Spinal cord (tissue), 9 donors: ENCODE measurements at regions not wholly inside any gene's neighbourhood (a gene's known extent, or its start where the extent isn't known, plus 50 kb on each side); places are given as distances from the start of the nearest gene placed in this dataset.

Experiments used
- DNase-seq, 6 donors: peaks; one replicate each; pipeline versions ENCODE4 v3.0.0 to v3.0.0-alpha.2; 2013 to 2015; ENCODE audit warnings: low spot score in 6 of 6, low read depth in 4 of 6
- H3K27ac ChIP-seq: one replicate; pipeline ENCODE4 v1.5.1; 2013; ENCODE audit warnings: low read depth, low read length, control low read depth
- H3K27me3 ChIP-seq: one replicate; pipeline ENCODE4 v1.6.1; 2013; ENCODE audit warnings: low read length; ENCODE audit not compliant: control insufficient read depth, insufficient read depth
- H3K36me3 ChIP-seq: one replicate; pipeline ENCODE4 v1.6.1; 2013; ENCODE audit warnings: low read length; ENCODE audit not compliant: control insufficient read depth, insufficient read depth
- H3K4me1 ChIP-seq: one replicate; pipeline ENCODE4 v1.6.1; 2013; ENCODE audit warnings: low read length; ENCODE audit not compliant: control insufficient read depth, insufficient read depth
- H3K4me3 ChIP-seq: one replicate; pipeline ENCODE4 v1.5.1; 2013; ENCODE audit warnings: low read depth, low read length, control low read depth
- H3K9me3 ChIP-seq: one replicate; pipeline ENCODE4 v1.6.1; 2013; ENCODE audit warnings: low read length; ENCODE audit not compliant: control insufficient read depth, insufficient read depth
- WGBS: methylation state at CpG from one replicate; pipeline ENCODE4 v1.1.5; 2013; ENCODE audit warnings: missing lambda C conversion rate; ENCODE audit not compliant: insufficient coverage; 5-methylcytosine and 5-hydroxymethylcytosine counted together
- donor health status: healthy.

DNA sequence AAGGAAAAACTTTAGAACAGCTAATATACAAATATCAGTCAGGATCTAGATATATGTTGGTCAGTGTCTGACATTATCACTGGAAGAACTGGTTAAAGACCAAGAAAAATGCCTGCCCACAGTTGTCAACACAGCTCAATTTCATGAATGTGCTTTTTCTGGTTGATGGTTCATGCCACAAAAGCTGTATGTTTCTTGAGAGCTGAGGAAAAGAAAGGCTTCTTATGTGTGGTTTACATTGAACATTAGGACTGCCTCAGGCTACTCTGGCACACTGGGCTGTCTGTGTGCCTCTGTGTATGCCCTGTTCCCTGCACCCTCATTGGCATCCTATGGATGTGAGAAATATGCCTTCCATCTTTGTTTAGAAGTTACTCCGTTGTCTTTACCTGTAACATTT is 218.8 kb upstream of the RGS6 start:
- no peak overlapping the region for H3K27ac ChIP-seq

DNA sequence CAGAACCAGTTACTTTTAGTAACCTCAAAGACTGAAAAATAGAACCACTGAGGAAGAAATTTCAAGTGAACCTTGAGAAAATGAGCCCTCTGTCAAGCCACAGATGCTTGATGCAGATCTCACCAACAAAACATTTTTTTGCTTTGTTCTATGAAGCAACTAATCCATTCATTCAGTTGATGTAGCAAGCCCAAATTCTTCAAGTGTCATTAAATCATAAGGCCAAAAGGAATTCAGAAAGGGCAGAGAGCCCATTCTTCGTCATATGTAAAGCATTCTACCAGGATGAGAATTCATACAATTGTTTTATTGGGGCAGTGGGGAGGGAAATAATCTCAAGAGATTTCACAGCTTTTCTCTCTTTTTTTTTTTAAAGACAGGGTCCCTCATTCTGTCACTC is 218.0 kb upstream of the RGS6 start:
- no peaks in the 10 kb centered on the region for H3K9me3 ChIP-seq
- peaks cover 4% of the 10 kb centered on the region for H3K36me3 ChIP-seq
- no peak overlapping the region for H3K27ac ChIP-seq
- peaks cover 3% of the 10 kb centered on the region for H3K4me1 ChIP-seq
- WGBS: no CpG with 5 or more reads among the region's 1 CpG
- no peak overlapping the region for H3K4me3 ChIP-seq
- no peak for DNase-seq
- H3K27me3 ChIP-seq: no peaks in the 10 kb centered on the region

More for the DNA sequence above, 218.8 kb upstream of the RGS6 start:
- DNase-seq: peak in 1 of 6 donors; percentile 49
- no CpG with 5 or more reads among the region's 1 CpG for WGBS
- H3K9me3 ChIP-seq: no peaks in the 10 kb centered on the region
- peaks cover 5% of the 10 kb centered on the region for H3K36me3 ChIP-seq
- no peak overlapping the region for H3K4me3 ChIP-seq
- peaks cover 3% of the 10 kb centered on the region for H3K4me1 ChIP-seq
- H3K27me3 ChIP-seq: no peaks in the 10 kb centered on the region

- Histone ChIP-seq H3K9me3 (no peaks in the 10 kb centered on the region), H3K4me3 (no peak overlapping the region), H3K27ac (no peak overlapping the region), H3K4me1 (peaks cover 3% of the 10 kb centered on the region), H3K27me3 (no peaks in the 10 kb centered on the region), H3K36me3 (no peaks in the 10 kb centered on the region)
- WGBS: 84% methylated on average over 4 of the region's 6 CpGs
- peak in 1 of 6 donors; percentile 13 for DNase-seq
Observed at GRCh38 chr14:71716041-71716772, 216.0 kb upstream of the RGS6 start.

DNA sequence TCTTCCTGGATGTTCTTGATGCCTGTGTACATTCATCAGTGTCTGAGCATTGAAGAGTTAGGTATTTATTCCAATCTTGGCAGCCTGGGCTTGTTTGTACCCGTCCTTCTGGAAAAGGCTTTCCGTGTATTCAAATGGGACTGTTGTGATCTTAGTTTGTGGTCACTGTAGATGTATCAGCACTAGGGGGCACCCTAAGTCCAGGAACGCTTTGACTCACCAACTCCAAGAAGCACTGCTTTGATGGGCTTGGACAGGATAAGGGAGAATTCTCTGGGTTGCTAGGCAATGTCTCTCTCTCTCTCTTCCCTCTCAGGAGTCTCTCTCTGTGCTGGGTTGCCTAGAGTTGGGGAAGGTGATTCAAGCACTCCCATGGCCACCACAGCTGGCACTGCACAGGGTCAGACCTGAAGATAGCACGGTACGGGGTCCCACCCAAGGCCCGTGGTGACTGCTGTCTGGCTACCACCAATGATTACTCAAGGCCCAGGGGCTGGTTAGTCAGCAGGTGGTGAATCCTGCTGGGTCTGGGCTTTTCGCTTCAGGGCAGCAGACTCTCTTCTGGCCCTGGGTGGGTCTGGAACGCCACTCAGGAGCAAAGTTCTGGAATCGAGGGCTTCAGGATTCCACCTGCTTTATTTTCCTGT is 211.1 kb upstream of the RGS6 start:
- WGBS: 77% methylated on average over 7 of the region's 9 CpGs
- H3K9me3 ChIP-seq: no peaks in the 10 kb centered on the region
- no peak overlapping the region for H3K27ac ChIP-seq
- H3K27me3 ChIP-seq: no peaks in the 10 kb centered on the region
- H3K36me3 ChIP-seq: peaks cover 11% of the 10 kb centered on the region
- peaks cover 5% of the 10 kb centered on the region for H3K4me1 ChIP-seq
- H3K4me3 ChIP-seq: no peak overlapping the region
- peak in 1 of 6 donors; percentile 62 for DNase-seq

- H3K27ac ChIP-seq: no peak overlapping the region
Observed at GRCh38 chr14:71721791-71722190, 210.4 kb upstream of the RGS6 start.

DNA sequence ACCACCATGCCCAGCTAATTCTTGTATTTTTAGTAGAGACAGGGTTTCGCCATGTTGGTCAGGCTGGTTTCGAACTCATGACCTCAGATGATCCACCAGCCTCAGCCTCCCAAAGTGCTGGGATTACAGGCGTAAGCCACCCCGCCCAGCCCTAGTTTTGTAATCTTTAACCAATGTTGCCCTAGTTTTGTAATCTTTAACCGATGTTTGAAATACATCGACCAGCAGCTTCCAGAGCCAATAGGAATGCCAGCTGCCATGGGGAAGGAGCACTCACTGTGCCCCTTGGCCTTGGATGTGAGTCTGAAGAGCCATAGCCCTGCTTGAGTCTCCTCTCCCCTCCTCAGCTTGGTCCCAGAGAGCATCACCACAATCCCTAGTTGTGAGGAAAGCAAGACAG is 209.3 kb upstream of the RGS6 start:
- no peak overlapping the region for H3K27ac ChIP-seq
- DNase-seq: no peak
- no peaks in the 10 kb centered on the region for H3K9me3 ChIP-seq
- no peak overlapping the region for H3K4me3 ChIP-seq
- peaks cover 11% of the 10 kb centered on the region for H3K36me3 ChIP-seq
- no peaks in the 10 kb centered on the region for H3K27me3 ChIP-seq
- peaks cover 8% of the 10 kb centered on the region for H3K4me1 ChIP-seq
- WGBS: 97% methylated on average over 4 of the region's 6 CpGs

More at GRCh38 chr14:71721791-71722190, 210.4 kb upstream of the RGS6 start:
- 88% methylated on average over 1 of the region's 3 CpGs for WGBS
- H3K36me3 ChIP-seq: peaks cover 11% of the 10 kb centered on the region
- no peaks in the 10 kb centered on the region for H3K9me3 ChIP-seq
- H3K4me1 ChIP-seq: peaks cover 8% of the 10 kb centered on the region
- H3K27me3 ChIP-seq: no peaks in the 10 kb centered on the region
- H3K4me3 ChIP-seq: no peak overlapping the region
- DNase-seq: no peak

DNA sequence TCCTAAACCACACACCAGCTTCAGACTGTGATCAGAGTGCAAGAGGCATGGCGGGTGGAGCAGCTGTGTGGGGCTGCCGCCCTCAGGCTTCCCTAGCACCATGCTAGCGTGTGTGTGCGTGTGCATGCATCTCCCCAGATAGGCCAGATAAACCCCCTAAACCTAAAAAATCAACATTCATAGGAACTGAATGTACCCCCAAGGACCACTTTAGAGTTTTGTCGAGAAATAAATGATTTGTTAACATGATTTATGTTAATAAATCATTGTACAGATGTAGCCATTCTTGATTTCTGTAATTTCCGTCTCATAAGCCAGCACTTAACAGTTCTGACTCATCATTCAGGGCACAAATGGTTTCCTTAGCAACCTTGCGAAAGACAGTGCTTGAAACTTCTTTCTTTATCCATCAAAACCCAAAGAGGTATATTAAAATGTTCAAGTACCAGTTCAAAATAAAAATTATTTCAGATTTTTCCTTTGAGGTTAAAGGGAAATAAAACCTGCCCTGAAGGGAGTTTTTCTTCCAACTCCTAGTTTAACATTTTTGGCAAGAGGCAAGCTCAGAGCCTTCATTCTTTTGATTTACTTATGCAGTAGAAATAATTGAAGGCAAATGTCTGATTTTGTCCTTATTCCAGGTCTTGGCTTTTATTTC is 206.2 kb upstream of the RGS6 start:
- no peaks in the 10 kb centered on the region for H3K9me3 ChIP-seq
- no peaks in the 10 kb centered on the region for H3K27me3 ChIP-seq
- no CpG with 5 or more reads among the region's 7 CpGs for WGBS
- H3K36me3 ChIP-seq: peaks cover 22% of the 10 kb centered on the region
- peak in 2 of 6 donors; percentile 52 to 66 for DNase-seq
- peaks cover 8% of the 10 kb centered on the region for H3K4me1 ChIP-seq
- H3K27ac ChIP-seq: no peak overlapping the region
- no peak overlapping the region for H3K4me3 ChIP-seq

GRCh38 chr14:71726580-71727021 is 205.6 kb upstream of the RGS6 start:
- Histone ChIP-seq H3K4me3 (no peak overlapping the region), H3K4me1 (peaks cover 8% of the 10 kb centered on the region), H3K27me3 (no peaks in the 10 kb centered on the region), H3K27ac (peak overlapping the region; percentile 31), H3K36me3 (peaks cover 24% of the 10 kb centered on the region), H3K9me3 (no peaks in the 10 kb centered on the region)
- WGBS: 36% methylated on average over 1 of the region's 3 CpGs
- peak in 2 of 6 donors; percentile 52 to 75 for DNase-seq

- no peaks in the 10 kb centered on the region for H3K9me3 ChIP-seq
- no peak overlapping the region for H3K27ac ChIP-seq
- no peak overlapping the region for H3K4me3 ChIP-seq
- no peak for DNase-seq
- H3K4me1 ChIP-seq: peaks cover 8% of the 10 kb centered on the region
- H3K27me3 ChIP-seq: no peaks in the 10 kb centered on the region
- H3K36me3 ChIP-seq: peaks cover 29% of the 10 kb centered on the region
- 100% methylated on average over 1 of the region's 3 CpGs for WGBS
Observed at GRCh38 chr14:71728386-71728785, 203.8 kb upstream of the RGS6 start.
